DMS53 (cell line): ENCODE measurements at regions not wholly inside any gene's neighbourhood (a gene's known extent, or its start where the extent isn't known, plus 50 kb on each side); places are given as distances from the start of the nearest gene placed in this dataset.

Experiments used
- DNase-seq: peaks from one replicate; lab custom pipeline; 2025; lab: John Stamatoyannopoulos, UW

DNA sequence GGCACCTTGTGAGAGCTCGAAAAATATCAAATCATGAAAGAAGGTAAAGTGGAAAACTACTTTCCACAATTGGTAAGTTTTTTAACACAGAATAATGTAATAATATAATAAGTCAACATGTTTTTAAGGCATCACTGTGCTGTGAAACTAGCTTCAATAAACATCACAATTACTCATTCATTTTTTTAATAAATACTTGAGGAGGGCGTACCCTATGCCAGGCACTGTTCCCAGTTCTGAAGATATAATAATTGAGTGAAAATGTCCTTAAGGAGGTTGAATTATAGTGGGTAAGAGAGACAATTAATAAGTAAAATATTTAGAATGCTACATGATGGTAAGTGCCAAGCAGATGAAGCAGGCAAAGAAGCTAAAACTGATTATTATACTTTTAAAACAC lies 381.4 kb downstream of the ELAVL2 start:
- DNase-seq: no peak

GRCh38 chr9:23447166-23447565 lies 378.9 kb downstream of the ELAVL2 start:
- DNase-seq: no peak

GRCh38 chr9:23447944-23448343 lies 378.1 kb downstream of the ELAVL2 start:
- no peak for DNase-seq

- no peak for DNase-seq
Observed at GRCh38 chr9:23451802-23452418, 374.1 kb downstream of the ELAVL2 start.

GRCh38 chr9:23464275-23464674 lies 361.8 kb downstream of the ELAVL2 start:
- no peak for DNase-seq

GRCh38 chr9:23467276-23467675 lies 358.8 kb downstream of the ELAVL2 start:
- no peak for DNase-seq

DNA sequence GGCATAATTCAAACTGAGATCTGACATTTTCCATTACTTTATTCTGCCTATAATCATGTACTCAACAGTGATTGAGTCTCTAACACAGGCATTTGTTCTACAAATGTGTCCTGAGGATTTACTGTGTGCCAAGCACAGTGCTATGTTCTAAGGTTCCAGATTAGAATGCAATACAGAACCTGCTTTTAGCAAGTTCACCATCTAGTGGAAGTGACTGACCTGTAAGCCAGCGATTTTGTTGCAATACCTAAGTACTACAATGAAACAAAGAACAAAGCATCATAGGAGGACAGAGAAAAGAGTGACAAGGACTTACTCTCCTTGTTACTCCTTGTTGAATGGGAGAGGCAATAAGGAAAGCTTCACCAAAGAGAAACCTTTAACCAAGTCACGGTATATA lies 348.1 kb downstream of the ELAVL2 start:
- no peak for DNase-seq

- DNase-seq: no peak
Observed at GRCh38 chr9:23483566-23483965, 342.5 kb downstream of the ELAVL2 start.

DNA sequence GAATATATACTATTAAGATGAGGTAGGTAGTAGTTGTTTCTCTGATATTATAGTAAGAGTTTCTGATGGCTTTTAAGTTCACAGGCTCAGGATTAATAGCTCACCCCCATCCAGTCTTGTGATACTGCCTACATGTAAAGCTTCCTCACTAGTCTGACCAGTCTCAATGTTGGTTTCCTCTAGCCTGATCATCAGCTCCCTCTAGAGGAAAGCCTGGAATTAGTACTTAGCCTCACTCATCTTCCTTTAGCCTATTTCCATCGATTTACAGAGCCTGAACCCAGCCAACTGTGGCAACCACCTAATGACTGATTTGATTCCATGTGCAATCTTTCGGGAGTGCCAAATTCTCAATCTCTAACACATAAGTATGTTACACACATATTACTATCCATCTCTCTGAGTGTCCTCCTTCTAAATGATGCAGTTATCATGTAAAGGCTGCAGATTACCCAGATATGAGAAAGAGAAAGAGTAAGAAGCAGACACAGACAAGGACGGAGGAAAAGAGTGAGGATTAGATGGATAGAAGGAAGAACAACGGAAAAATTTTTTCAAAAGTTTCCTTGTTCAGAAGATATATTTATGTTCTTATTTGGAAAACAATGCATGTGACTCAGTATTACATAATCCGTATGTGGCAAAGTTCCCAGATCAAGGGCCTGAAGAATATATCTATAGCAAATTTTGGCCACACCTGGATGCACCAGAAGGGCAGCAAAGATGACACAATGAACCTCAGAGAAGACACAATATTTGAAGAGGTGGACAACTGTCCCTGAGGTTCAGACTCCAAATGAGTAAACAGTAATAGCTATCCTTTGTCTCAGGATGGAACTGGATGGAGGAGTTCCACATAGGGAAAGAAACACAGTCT lies 333.7 kb downstream of the ELAVL2 start:
- DNase-seq: peak; percentile 77

DNA sequence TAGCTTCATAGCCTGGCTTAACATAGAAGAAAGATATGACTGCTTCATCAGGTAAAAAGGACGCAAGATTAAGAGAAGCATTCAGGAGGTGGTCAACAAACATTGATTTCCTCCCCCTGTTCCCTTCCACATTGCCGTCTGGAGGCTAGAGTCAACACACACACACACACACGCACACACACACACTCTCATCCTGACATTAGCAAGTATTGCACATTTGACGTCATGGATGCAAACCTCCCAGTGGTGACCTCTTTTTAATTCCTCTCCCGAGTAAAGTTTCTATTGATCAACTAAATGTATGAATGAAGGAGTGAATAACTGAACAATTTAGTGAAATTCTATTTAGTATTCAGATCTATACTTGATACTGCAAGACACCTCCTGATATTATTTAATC lies 332.8 kb downstream of the ELAVL2 start:
- DNase-seq: no peak

DNA sequence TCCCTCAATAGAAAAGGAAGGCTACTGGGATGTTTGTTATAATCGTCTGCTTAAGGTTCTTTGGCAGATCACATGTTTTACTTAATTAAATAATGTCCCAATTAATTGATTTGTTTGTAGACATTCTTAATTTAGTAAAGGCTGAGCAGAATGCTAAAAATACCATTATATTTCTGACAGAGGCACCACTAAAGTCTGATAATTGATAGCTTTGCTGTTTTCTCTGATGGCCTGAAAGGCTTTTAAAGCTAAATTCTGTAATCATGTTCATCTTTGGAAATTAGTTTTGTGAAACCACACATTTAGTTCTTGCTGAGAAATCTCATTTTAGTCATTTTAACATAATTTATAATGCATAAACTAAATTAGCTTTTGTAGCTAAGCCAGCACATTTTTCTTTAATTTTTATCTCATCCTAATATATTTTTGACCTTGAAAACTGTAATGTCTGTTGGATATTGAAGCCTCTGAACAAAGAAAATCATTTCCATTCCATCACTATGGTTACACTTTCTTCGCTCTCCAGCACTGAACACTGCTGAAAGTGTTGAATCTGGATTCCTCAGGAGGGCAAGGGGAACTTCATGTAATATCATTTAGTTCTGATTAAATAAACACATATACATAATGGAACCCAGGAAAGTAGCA lies 329.4 kb downstream of the ELAVL2 start:
- no peak for DNase-seq

DNA sequence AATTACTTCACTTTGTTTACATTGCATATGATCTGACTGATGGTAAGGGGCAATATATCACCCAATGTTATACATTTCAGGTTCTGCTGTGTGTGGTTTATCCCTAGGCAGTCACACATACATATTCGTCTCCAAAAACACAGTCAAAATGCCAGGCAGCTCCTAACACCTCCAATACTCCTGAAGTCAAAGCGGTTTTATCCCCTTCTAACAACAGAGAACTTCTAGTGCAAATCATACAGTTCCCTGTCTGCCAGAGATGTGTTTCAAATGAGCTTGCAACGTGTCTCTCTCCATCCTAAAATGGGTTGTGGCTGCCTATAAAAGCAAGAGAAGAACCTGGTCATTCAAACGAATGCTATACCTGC lies 328.9 kb downstream of the ELAVL2 start:
- no peak for DNase-seq

DNA sequence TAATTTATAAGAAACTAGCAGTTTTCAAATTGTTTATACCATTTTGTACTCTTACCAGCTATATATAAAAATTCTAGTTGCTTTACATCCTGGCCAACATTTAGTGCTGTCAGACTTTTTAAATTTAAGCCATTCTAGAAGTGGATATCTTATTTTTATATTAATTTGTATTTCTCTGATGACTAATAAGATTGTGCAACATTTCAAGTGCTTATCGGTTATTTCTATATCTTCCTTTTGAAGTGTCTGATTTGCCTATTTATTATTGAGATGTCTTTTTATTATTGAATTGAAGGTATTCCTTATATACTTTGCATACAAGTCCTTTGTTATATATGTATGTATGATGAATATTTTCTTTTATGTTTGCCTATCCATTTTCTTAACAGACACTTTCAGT lies 324.0 kb downstream of the ELAVL2 start:
- no peak for DNase-seq

- no peak for DNase-seq
Observed at GRCh38 chr9:23522952-23523351, 303.1 kb downstream of the ELAVL2 start.

DNA sequence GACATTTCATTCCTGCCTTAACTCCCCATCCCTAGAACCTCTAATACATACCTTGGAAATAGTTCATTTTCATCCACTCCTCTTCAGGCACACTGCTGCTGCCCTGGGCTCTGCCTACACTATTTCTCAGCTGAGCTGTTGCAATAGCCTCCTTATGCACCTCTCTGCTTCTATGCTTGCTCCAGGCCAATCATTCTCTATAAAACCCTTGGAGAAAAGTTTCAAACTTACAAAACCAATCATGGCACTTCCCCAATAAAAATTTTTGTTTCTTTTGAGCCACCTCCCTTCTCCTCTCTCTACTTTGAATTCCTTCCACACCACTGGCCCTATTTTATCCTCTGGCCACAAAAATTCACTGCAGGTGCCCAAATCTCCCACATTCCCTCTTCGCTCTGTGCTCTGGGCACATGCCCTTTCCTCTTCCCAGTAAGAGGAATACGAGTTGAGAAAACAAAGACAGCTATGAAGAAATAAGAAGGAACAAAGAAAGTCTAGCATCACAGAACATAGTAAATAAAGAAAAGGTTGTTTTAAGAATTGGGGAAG lies 301.4 kb downstream of the ELAVL2 start:
- DNase-seq: no peak

DNA sequence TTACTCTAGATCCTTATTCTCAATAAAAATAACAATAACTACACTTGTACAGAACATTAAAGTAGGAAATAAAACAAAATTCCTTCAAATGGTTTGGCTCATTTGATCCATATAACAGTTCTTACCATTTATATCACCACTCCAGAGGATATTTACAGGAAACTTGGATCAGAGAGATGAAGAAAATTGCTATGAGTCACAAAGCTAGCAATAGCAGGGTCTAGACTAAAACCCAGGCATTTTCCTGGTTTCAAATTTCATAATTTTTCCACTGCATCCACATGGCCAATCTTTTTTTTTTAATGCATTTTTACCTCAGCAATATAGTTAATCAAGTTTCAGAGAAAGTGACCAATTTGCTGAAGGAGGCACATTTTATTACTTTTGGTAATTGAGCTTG lies 299.2 kb downstream of the ELAVL2 start:
- peak; percentile 5 for DNase-seq

GRCh38 chr9:23532282-23532681 lies 293.8 kb downstream of the ELAVL2 start:
- no peak for DNase-seq

DNA sequence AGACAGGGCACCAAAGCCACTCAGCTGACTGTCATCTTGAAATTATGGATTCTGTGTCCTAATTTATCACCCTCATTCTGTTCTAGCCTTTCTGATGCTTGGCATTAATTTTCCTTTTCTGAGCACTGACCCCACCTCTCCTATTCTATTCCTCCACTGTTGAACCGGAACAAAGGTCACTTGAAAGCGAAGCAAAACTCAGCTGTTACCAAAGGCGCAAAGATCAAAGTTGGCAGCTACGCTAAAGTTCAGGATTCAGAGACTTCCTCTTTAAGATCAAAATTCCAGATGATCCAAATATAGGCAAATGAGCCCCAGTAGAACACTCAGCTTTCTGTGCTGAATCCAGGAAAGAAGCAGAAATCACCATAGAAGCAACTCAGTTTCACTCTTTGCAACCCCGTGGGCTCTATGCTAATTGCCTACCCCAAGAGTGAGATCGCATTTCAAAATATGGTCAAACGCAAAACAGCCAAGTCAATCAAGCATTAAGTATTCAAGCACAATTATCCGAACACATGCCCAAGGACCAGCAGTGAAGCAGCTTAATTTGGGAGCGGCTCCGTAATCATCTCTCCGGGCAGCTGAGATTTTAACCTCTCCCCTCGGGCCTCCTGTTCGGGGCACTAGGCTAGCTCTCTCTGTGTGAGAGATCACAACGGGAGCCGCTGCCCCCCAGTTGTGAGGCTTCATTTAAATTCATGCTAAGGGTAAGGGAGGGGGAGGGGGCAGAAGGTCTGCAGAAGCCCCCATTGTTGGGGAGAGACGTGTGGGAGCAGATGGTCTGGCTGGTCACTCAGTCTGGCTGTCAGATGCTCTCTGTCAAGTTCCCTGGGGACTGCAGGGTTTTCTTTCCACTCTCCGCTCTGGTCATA lies 288.6 kb downstream of the ELAVL2 start:
- DNase-seq: no peak

GRCh38 chr9:23538067-23538402 lies 288.0 kb downstream of the ELAVL2 start:
- DNase-seq: no peak

DNA sequence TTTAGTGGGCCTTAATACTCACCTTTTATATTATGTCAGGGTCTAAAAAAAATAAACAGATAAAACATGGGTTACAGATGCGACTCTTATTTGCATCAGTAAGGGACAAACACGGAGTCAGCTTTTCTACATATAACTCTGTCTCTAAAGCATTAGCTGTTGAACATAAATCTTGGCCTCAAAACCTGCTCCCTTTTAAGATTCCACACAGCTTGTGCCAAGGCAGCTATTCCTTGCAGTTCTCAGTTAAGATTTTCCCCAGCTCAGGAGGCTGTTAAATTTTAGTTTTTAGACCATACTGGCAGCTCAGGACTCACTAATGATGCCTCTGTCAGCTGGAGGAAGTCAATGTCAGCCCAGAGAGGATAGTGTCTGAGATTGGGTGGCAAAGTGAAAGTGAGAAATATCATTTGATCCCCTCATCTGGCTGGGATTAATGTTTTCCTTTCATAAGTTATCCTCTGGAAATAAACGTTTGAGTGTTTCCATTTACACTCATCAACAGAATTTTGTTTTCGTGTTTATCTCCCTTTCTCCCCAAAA lies 287.5 kb downstream of the ELAVL2 start:
- DNase-seq: no peak

DNA sequence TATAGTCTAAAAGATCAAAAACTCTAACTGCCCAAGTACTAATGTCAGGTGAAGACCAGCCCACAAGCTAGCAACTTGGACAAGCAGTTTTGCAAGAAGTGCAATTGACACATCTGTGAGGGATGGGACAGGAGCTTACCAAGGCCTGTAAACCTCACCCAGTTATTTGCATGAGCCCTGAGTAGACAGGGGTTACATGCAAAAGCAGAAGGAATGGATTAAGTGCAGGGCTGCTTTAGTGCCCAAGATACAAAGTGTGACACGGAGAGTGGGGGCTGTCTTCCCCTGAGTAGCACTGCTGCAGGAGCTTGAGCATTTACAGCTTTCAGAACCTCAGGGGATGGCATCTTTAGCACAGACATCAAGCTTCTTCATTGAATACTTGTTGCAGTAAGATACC lies 286.7 kb downstream of the ELAVL2 start:
- no peak for DNase-seq

DNA sequence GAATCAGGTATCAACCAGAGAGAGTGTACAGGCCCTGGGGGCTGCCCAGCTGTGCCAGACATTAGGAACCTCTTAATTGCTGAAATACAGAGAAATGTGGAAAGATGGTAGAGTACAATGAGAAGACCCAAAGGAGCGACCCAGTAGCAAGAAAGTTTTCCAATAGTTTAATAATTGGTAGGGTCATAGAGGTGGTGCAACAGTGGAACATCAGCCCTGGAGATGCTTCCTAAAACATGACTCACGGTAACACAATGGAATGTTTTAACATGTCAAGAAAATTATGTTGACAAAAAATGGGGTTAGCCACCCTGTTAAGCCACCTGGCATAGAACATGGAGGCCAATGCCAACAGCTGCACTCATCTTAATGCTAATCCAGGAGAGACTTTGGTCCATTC lies 284.1 kb downstream of the ELAVL2 start:
- no peak for DNase-seq
